Cardiac muscle cell (in vitro differentiated cells and primary cell): ENCODE measurements at regions not wholly inside any gene's neighbourhood (a gene's known extent, or its start where the extent isn't known, plus 50 kb on each side); places are given as distances from the start of the nearest gene placed in this dataset.
A peak's percentile ranks its signal among the peaks of the same experiment; 100 is the strongest.

ENCODE experiments used
- DNase-seq, 2 donors: peaks; one replicate each; pipeline versions ENCODE4 v3.0.0 to v3.0.0-alpha.2; 2010 to 2017; ENCODE audit warnings: low read depth in 1 of 2, low spot score in 1 of 2
- H3K27ac ChIP-seq: fragments of 200-600 bp; sonication (generic); 2 replicates; pipeline ENCODE4 v1.5.1; 2016
- H3K27me3 ChIP-seq: fragments of 200-600 bp; sonication (generic); 2 replicates; pipeline ENCODE4 v1.6.0; 2016; ENCODE audit warnings: control low read depth
- H3K36me3 ChIP-seq: fragments of 200-600 bp; sonication (generic); 2 replicates; pipeline ENCODE4 v1.5.1; 2016; ENCODE audit warnings: control low read depth
- H3K4me1 ChIP-seq: fragments of 200-600 bp; sonication (generic); 2 replicates; pipeline ENCODE4 v1.8.1; 2017; ENCODE audit warnings: low read depth, mild to moderate bottlenecking, mixed run types
- H3K4me3 ChIP-seq: fragments of 200-600 bp; sonication (generic); 2 replicates; pipeline ENCODE4 v1.5.1; 2016; ENCODE audit warnings: mild to moderate bottlenecking
- H3K9me3 ChIP-seq: fragments of 200-600 bp; sonication (generic); 2 replicates; pipeline ENCODE4 v1.5.1; 2017; ENCODE audit warnings: low read depth, mild to moderate bottlenecking, control low read depth
- TF ChIP-seq, protein P1 (sequence below): IDR thresholded peaks from 2 replicates; pipeline ENCODE4 v1.5.1; 2012; ENCODE audit warnings: low read depth, mild to moderate bottlenecking, low read length

DNA sequence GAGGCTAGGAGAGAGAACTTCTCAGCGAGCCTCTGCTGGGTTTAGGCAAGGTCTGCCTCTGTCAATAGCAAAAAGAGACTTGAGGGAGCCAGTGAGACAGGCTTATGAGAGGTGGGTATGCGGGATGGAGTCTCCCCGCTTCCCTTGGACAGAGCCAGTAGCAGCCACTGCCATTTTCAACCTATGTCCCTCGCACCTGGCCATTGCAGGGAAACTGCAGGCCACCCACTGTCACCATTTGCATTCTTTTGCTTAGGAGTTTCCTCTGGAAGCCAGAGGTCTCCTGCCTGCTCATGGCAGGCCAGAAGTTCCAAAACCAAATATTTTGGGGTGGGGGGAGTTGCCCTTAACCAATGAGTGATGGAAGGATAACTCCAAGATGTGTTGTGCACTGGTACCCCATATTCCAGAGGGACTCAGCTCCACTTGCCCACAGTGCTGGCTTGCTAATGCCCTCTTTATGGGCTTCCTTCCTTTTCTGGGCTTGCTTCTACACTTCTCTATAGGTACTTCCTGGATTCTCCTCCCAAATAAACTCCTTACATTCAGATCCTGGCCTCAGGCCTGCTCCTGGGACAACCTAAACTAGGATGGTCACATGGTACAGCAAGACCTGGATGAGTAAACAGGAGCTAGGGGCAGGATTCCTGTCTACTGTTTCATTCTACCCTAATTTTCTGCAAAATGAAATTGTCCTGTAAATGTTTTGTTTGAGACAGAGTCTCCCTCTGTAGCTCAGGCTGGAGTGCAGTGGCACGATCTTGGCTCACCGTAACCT is 108.9 kb upstream of the PROK2 start:
- Histone ChIP-seq H3K4me3 (no peak overlapping the region), H3K27ac (no peak overlapping the region), H3K27me3 (peaks cover 13% of the 10 kb centered on the region), H3K9me3 (no peaks in the 10 kb centered on the region), H3K36me3 (no peaks in the 10 kb centered on the region), H3K4me1 (peaks cover 6% of the 10 kb centered on the region)
- TF ChIP-seq, protein P1, sequence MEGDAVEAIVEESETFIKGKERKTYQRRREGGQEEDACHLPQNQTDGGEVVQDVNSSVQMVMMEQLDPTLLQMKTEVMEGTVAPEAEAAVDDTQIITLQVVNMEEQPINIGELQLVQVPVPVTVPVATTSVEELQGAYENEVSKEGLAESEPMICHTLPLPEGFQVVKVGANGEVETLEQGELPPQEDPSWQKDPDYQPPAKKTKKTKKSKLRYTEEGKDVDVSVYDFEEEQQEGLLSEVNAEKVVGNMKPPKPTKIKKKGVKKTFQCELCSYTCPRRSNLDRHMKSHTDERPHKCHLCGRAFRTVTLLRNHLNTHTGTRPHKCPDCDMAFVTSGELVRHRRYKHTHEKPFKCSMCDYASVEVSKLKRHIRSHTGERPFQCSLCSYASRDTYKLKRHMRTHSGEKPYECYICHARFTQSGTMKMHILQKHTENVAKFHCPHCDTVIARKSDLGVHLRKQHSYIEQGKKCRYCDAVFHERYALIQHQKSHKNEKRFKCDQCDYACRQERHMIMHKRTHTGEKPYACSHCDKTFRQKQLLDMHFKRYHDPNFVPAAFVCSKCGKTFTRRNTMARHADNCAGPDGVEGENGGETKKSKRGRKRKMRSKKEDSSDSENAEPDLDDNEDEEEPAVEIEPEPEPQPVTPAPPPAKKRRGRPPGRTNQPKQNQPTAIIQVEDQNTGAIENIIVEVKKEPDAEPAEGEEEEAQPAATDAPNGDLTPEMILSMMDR, result no peak
- DNase-seq, result no peak

DNA sequence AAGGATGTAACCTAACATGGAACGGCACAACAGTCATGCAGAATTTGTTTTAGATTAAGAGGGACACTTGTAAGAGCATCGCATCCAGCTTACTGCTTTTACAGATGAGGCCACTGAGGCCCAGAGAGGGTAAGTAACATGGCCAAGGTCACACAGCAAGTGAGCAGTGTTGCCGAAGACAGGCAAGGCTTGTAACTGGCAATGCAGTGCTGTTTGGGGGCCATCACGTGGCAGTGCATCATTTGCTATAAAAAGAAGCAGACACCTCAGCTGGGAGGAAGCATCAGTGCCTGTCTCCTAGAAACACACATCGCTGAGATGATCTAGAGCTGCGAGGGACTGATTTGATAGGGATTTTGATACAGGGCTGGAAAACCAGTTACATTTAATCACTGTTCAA is 108.2 kb upstream of the PROK2 start:
- H3K27ac ChIP-seq, result no peak overlapping the region
- H3K4me1 ChIP-seq, result peaks cover 6% of the 10 kb centered on the region
- no peaks in the 10 kb centered on the region for H3K9me3 ChIP-seq
- no peak for DNase-seq
- no peak overlapping the region for H3K4me3 ChIP-seq
- TF ChIP-seq, protein P1, result no peak
- peaks cover 18% of the 10 kb centered on the region for H3K27me3 ChIP-seq
- no peaks in the 10 kb centered on the region for H3K36me3 ChIP-seq

DNA sequence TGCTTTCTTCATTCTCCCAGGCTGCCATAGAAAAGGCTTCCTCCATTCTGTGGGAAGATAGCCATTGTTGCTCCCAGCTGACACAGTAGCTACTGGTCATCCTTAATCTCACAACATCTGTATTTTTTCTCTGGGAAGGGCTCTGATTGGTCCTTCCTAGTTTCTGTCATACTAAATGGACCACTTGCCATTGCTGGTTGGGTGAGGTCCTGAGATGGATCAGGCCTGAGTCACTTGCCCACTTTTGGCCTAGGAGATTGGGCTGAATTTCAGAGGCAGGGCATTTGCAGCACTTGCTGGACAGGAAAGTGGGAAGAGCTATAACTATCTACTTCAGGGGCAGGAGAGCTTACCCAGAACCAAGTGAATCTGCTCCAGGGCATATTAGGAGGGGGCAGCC is 106.5 kb upstream of the PROK2 start:
- no peaks in the 10 kb centered on the region for H3K36me3 ChIP-seq
- TF ChIP-seq, protein P1, result no peak
- DNase-seq, result no peak

GRCh38 chr3:71890356-71890931 is 105.5 kb upstream of the PROK2 start:
- H3K27me3 ChIP-seq, result peaks cover 14% of the 10 kb centered on the region
- TF ChIP-seq, protein P1, result no peak
- H3K9me3 ChIP-seq, result no peaks in the 10 kb centered on the region
- no peaks in the 10 kb centered on the region for H3K36me3 ChIP-seq
- peak overlapping the region; percentile 20 for H3K27ac ChIP-seq
- peaks cover 6% of the 10 kb centered on the region for H3K4me1 ChIP-seq
- no peak overlapping the region for H3K4me3 ChIP-seq
- peak; percentile 35 to 67 for DNase-seq

More for the DNA sequence above, 106.5 kb upstream of the PROK2 start:
- H3K4me3 ChIP-seq, result no peak overlapping the region
- peaks cover 6% of the 10 kb centered on the region for H3K4me1 ChIP-seq
- H3K27ac ChIP-seq, result no peak overlapping the region
- no peaks in the 10 kb centered on the region for H3K9me3 ChIP-seq
- H3K27me3 ChIP-seq, result peaks cover 14% of the 10 kb centered on the region

GRCh38 chr3:71887256-71887655 is 102.3 kb upstream of the PROK2 start:
- Histone ChIP-seq H3K27me3 (peaks cover 17% of the 10 kb centered on the region), H3K4me3 (no peak overlapping the region), H3K36me3 (no peaks in the 10 kb centered on the region), H3K27ac (no peak overlapping the region), H3K9me3 (no peaks in the 10 kb centered on the region), H3K4me1 (peaks cover 6% of the 10 kb centered on the region)
- TF ChIP-seq, protein P1, result no peak
- no peak for DNase-seq
